Fibroblast of mammary gland (primary cell): ENCODE measurements at regions not wholly inside any gene's neighbourhood (a gene's known extent, or its start where the extent isn't known, plus 50 kb on each side); places are given as distances from the start of the nearest gene placed in this dataset.

Experiments used
- DNase-seq: peaks from one replicate; pipeline ENCODE4 v3.0.0-alpha.2; 2010; ENCODE audit warnings: low read depth
- H3K4me3 ChIP-seq: 2 replicates; pipeline ENCODE4 v1.5.1; 2011; ENCODE audit warnings: low read depth, mild to moderate bottlenecking, low read length, moderate library complexity; ENCODE audit not compliant: control insufficient read depth
- TF ChIP-seq, protein P1 (sequence below): conservative IDR thresholded peaks from 2 replicates; pipeline ENCODE4 v1.5.1; 2011; ENCODE audit warnings: low read depth, low read length, inconsistent platforms; ENCODE audit not compliant: control insufficient read depth, insufficient read depth

DNA sequence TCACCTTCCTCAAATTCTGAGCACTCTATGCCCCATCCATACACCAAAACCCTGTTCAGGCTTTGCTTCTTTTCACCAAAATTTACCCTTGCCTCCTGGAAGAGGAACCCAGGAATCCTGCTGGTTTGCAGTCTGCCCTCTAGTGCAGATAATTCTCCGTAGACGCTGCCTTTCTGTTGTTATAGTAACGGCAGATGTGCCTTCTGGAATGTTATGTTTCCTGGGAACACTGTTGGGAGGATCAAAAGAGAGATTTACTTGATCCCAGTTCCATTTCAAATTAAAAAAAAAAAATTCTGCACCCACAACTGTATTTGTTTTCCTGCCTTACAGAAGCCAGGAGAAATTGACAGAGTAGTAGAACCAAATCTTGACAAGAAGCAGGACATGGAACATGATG is 104.2 kb upstream of the RMST start:
- H3K4me3 ChIP-seq = no peak overlapping the region
- TF ChIP-seq, protein P1, sequence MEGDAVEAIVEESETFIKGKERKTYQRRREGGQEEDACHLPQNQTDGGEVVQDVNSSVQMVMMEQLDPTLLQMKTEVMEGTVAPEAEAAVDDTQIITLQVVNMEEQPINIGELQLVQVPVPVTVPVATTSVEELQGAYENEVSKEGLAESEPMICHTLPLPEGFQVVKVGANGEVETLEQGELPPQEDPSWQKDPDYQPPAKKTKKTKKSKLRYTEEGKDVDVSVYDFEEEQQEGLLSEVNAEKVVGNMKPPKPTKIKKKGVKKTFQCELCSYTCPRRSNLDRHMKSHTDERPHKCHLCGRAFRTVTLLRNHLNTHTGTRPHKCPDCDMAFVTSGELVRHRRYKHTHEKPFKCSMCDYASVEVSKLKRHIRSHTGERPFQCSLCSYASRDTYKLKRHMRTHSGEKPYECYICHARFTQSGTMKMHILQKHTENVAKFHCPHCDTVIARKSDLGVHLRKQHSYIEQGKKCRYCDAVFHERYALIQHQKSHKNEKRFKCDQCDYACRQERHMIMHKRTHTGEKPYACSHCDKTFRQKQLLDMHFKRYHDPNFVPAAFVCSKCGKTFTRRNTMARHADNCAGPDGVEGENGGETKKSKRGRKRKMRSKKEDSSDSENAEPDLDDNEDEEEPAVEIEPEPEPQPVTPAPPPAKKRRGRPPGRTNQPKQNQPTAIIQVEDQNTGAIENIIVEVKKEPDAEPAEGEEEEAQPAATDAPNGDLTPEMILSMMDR = no peak

GRCh38 chr12:97359021-97359690 is 103.4 kb upstream of the RMST start:
- TF ChIP-seq, protein P1 = no peak
- H3K4me3 ChIP-seq = no peak overlapping the region
- no peak for DNase-seq

More for the DNA sequence above, 104.2 kb upstream of the RMST start:
- no peak for DNase-seq

DNA sequence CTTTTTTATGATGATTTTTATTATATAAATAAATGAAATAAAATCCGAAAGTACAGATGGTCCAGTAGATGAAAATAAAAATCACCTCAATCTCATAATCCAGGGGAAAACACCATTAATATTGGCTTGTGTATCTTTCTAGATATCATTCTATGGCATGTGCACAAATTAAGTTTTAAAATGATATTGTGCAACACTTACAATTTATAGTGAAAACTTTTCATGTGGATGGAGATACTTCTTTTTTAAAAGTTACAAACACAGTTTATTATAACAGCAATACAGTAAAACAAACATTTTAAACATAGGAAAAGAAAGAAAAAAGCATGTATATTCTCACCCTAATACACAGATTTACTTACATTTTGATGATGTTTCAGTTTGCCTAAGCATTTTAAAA is 98.9 kb upstream of the RMST start:
- TF ChIP-seq, protein P1 = no peak
- no peak for DNase-seq
- no peak overlapping the region for H3K4me3 ChIP-seq

GRCh38 chr12:97368462-97369163 is 94.0 kb upstream of the RMST start:
- TF ChIP-seq, protein P1 = no peak
- DNase-seq = no peak
- H3K4me3 ChIP-seq = no peak overlapping the region

GRCh38 chr12:97375310-97375709 is 87.3 kb upstream of the RMST start:
- no peak for DNase-seq
- H3K4me3 ChIP-seq = no peak overlapping the region
- TF ChIP-seq, protein P1 = no peak

- TF ChIP-seq, protein P1 = no peak
- no peak for DNase-seq
- no peak overlapping the region for H3K4me3 ChIP-seq
Measured at GRCh38 chr12:97380440-97380839, 82.2 kb upstream of the RMST start.
